Body of pancreas (tissue), 4 donors: ENCODE measurements at regions not wholly inside any gene's neighbourhood (a gene's known extent, or its start where the extent isn't known, plus 50 kb on each side); places are given as distances from the start of the nearest gene placed in this dataset.

Source experiments
- POLR2A ChIP-seq, 3 donors: fragments of 450-650 bp; IDR thresholded peaks; one replicate each; pipeline ENCODE4 v1.6.1; 2016; ENCODE audit warnings: antibody characterized with exemption in 3 of 3, mild to moderate bottlenecking in 2 of 3
- TF ChIP-seq, protein P1 (sequence below), 7 experiments: fragments of 450-650 bp in 4 of 7; fragments of 200-600 bp in 3 of 7; sonication (generic) in 3 of 7; IDR thresholded peaks; one replicate each; pipeline ENCODE4 v1.5.1; 2016 to 2019; ENCODE audit warnings: antibody characterized with exemption in 7 of 7

DNA sequence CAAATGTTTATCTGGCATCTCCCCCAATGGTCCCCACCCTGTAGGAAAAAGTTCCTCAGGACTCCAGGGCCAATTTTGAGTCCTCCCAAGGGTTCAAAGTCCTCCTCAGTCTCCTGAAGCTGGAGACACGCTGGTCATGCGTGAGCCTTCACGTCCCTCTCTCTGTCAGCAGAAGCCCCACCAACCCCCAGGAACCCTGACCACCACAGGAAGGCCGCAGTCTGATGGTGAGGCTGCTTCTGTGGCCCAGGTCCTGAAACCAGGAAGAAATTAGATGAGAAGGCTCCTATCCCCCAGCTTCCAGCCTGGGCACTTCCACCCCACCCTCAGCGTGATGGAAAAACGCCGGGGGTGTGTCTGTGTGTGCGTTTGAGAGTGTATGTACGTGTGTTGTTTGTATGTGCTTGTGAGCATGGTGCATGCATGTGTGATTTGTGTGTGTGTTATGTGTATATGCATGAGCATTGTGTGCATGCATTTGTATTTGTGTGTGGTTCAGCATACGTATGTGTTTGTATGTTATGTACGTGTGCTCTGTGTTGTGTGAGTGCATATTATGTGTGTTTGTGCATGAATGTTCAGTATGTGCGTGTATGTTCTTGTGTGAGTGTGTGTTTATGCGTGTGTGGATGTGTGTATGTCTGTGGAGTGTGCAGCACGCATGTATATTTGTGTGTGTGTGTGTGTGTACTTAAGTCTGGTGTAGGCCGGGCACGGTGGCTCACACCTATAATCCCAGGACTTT is 92.5 kb downstream of the SIK1 start:
- TF ChIP-seq POLR2A (IDR thresholded peaks at IDR 0.05): no peak
- TF ChIP-seq, protein P1, sequence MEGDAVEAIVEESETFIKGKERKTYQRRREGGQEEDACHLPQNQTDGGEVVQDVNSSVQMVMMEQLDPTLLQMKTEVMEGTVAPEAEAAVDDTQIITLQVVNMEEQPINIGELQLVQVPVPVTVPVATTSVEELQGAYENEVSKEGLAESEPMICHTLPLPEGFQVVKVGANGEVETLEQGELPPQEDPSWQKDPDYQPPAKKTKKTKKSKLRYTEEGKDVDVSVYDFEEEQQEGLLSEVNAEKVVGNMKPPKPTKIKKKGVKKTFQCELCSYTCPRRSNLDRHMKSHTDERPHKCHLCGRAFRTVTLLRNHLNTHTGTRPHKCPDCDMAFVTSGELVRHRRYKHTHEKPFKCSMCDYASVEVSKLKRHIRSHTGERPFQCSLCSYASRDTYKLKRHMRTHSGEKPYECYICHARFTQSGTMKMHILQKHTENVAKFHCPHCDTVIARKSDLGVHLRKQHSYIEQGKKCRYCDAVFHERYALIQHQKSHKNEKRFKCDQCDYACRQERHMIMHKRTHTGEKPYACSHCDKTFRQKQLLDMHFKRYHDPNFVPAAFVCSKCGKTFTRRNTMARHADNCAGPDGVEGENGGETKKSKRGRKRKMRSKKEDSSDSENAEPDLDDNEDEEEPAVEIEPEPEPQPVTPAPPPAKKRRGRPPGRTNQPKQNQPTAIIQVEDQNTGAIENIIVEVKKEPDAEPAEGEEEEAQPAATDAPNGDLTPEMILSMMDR (IDR thresholded peaks at IDR 0.05): no peak
